GM21423 (cell line): ENCODE measurements at regions not wholly inside any gene's neighbourhood (a gene's known extent, or its start where the extent isn't known, plus 50 kb on each side); places are given as distances from the start of the nearest gene placed in this dataset.

Source experiments
- ATAC-seq: cut with Tn5 transposase; IDR thresholded peaks from one replicate; pipeline ENCODE4 v1.9.1; 2021; ENCODE audit warnings: mild to moderate bottlenecking, moderate library complexity; ENCODE audit not compliant: unreplicated experiment

GRCh38 chrX:39381422-39381821, 580.2 kb downstream of the MID1IP1 start:
- no peak for ATAC-seq

DNA sequence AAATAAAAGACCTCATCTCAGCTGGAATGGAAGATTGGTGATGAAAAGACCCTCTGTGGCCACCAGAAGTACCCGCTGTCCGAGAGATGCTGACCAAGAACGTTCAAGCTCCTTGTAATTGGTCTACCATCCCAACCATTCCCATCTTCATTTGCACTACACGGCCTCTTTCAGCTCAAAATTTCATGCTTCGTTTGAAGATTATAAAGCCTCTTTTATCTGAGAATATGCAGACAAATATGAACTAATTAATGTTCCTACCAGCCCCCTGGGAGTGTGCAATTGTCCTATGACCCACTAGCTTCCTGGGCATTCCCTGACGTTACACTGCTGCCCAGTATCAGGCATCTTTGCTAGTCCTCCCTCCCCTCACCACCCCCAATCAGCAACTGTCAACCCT, 583.7 kb downstream of the MID1IP1 start:
- no peak for ATAC-seq

GRCh38 chrX:39388730-39389129, 587.5 kb downstream of the MID1IP1 start:
- ATAC-seq: no peak

DNA sequence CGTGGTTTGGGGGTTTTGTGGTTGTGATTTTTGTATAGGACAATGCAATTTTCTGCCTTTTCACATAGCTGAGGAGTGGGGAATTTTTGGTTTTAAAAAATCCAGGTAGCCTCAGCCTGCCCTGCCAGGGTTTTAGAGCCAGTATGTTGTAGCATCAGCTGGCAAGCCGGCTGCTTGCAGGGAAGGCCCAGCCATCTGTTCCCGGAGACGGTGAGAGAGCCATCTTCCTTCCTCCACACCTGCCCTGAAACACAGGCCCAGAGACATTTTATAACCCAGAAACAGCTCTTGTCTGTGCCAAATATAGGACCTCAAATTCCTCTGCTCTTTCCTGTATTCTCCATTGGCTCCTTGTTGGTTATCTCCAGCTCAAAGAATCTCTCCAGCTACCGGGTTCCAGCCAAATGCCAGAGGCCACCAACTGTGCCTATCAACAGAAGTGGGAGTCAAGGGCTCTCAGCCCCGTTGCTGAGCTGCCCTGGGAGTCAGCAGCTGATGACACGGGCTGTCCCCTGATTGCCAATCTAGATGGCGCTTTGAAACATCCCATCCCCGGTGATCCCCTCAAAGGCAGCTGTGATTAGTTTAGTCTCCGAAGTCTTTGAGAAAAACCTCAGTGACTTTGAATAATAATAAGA, 595.2 kb downstream of the MID1IP1 start:
- ATAC-seq: no peak

DNA sequence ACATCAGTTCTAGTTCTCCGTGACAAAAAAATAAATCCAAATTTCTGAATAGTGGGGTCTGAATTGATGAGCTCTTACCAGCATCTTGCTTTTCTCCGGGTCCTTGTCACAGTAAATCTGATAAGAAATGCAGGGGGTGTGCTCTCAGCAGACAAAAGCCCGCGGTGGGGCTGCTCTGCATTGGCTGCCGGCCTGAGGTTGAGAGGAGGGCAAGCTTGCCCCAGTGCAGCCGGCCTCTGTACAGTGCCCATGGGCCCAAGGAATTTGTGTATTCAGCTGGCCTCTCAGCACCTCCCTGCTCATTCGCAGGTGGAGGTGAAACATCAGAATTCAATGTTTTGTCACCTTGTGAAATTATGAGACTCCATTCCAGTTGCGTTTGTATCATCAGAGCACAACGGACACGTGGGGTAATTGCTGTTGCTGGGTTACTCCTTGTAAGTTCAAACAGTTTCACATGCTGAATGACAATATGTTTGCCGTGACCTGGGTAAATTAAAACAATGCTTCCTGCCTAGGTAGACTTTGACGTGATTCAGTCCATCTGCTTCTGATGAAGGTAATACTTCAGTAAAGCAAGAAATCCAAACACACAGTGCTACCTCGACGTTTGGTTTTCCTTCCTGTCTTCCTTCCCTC, 596.4 kb downstream of the MID1IP1 start:
- ATAC-seq: no peak

GRCh38 chrX:39398215-39398962, 597.1 kb downstream of the MID1IP1 start:
- ATAC-seq: no peak

DNA sequence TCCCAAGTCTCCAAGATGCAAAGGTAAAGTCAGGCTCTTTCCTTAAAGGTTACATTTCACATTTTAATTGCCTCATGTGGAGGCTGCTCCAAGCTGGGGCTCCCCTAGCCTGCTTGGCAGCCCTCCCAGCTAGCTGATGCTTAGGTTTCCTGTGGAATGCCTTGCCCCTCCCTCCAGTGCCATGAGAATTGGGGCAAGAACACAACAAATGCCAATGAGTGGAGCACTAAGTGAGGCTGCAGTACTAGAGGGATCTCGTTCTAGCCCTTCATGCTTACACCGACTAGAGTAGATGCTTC, 597.7 kb downstream of the MID1IP1 start:
- ATAC-seq: no peak

GRCh38 chrX:39399387-39399786, 598.1 kb downstream of the MID1IP1 start:
- ATAC-seq: no peak

- ATAC-seq: no peak
These were observed 600.3 kb downstream of the MID1IP1 start for GRCh38 chrX:39401483-39402110.

- no peak for ATAC-seq
These were observed 600.9 kb downstream of the MID1IP1 start for GRCh38 chrX:39402158-39402557.

GRCh38 chrX:39406799-39407198, 605.5 kb downstream of the MID1IP1 start:
- no peak for ATAC-seq

GRCh38 chrX:39409246-39409917, 608.1 kb downstream of the MID1IP1 start:
- no peak for ATAC-seq

GRCh38 chrX:39414290-39414854, 613.1 kb downstream of the MID1IP1 start:
- no peak for ATAC-seq

- no peak for ATAC-seq
These were observed 615.4 kb downstream of the MID1IP1 start for GRCh38 chrX:39416547-39417260.

DNA sequence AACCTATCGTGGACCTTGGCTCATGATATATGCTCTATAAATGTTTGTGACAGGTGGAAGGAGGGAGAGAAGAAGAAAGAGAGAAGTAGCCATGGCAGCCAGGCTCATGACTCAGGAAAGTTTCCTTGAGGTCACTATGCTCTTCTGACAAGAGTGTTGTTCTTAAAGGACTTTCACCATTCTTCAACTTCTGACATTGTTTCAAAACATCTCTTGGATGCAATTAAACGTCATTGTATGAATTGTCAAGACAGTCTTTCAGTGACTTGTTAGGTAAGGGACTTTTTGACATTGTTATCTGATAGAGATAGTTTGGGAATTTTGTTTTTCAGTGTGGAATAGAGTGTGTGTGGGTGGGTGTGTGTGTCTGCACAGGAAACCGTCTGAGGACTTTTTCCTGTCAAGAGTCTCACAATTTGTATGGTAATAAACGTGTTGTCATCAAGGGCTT, 617.0 kb downstream of the MID1IP1 start:
- ATAC-seq: no peak

DNA sequence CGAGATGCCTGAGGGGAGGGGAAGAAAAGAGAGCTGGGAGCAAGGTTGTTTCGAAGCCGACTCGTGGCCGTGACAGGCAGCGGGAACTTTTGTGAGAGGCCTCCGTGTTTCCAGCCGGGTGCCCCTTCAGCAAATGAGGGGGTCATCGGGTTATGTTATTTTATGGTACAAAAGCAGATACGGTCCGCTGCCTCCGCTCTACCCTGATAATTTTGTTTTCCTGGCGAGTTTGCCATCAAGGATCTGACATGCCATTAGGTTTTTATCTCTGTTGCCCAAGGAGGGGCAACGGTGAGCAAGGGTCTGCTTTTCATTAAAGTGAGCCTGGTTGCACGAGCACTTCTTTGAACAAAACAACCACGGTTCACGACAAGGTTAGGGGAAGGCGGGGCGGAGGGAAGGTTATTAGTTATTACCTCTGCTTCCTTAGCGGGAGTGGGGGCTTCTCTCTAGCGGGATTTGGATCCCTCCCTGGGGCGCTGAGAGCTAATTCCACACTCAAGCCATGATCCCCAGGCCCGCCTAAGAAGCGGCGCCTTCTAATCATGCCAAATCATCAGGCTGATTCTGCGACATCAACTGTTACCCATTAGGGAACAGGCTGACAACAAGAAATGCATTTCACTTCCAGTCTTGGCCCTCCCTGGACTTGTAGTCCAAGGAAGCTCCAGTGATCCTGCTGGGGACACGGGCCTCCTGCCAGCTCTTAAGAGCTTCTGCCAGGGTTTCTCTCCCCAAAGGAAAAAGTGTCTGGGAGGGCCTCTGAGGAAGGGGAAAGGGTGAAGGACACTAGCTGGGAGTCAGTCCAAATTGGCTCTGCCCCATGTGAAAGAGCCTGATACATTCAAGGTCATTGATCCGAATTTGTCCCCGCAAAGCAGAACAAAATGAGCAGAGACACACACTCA, 617.7 kb downstream of the MID1IP1 start:
- no peak for ATAC-seq

- no peak for ATAC-seq
These were observed 619.7 kb downstream of the MID1IP1 start for GRCh38 chrX:39421006-39421405.

DNA sequence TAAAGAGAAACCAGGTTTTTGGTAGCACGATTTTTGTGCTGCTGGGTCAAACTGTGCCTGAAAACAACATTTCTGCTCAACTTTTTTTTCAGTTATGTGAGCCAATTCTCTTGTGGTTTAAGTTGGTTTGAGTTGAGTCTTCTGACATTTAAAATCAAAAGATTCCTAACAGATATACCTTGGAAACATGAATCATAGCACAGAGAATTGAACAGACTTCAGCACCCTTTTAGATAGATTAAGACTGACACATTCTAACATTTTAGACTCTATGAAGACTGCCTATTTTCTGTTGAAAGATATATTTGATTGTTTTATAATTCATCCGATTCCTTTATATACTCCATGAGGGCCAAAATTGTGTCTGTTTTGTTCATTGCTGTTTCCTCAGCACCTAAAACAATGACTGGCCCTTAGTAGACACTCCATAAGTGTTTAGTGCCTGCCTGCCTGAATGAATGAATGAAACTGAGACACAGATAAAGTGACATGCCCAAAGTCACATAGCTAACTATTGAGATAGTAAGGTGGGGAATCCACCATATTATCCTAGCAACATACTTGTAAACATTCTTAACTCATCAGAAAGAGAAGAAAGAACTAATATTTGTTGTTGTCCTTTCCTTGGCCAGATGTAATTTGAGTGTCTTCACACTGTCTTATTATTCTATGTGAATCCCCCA, 624.0 kb downstream of the MID1IP1 start:
- ATAC-seq: no peak

GRCh38 chrX:39426101-39426500, 624.8 kb downstream of the MID1IP1 start:
- no peak for ATAC-seq
